ENCODE measurements at regions not wholly inside any gene's neighbourhood (a gene's known extent, or its start where the extent isn't known, plus 50 kb on each side); places are given as distances from the start of the nearest gene placed in this dataset.

DNA sequence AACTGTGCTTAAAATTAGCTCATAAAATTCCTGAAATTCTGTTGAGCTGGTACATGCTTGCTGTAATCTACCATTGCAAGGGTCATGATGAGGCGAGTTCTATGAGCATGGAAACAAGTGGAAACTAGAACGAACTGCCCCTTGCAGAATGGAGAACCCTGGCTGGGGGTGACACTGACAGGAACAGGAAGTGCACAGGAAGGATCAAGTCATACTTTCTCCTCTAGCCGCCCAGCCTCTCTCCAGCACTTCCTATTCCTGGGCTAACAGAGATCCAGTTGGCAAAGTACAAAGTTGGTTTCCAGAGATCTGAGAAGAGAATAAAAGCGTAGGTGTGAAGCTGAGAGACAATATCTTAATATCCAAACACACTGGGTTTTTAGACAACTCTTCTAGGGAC lies 414.2 kb upstream of the PODXL start:
- ATAC-seq (no peak), FAIRE-seq (no peak), DNase-seq (ENCODE audit: extremely low read depth in 1 of 4, low spot score in 3 of 4) (no peak)
- Histone ChIP-seq H3K9ac (ENCODE audit: insufficient read depth in 1 of 2, low read depth in 2 of 2, low read length in 2 of 2) (no peak overlapping the region), H3K4me3 (no peak overlapping the region), H3K9me1 (ENCODE audit: control insufficient read depth, insufficient read depth, low read length) (no peaks in the 10 kb centered on the region), H3K4me1 (replicated peaks in 1 of 2; ENCODE audit: control insufficient read depth in 2 of 2, insufficient read depth in 2 of 2, low read length in 2 of 2) (no peaks in the 10 kb centered on the region), H3K27me3 (ENCODE audit: control insufficient read depth in 2 of 2, insufficient read depth in 2 of 2, low read length in 2 of 2) (no peaks in the 10 kb centered on the region), H3K79me2 (ENCODE audit: control insufficient read depth, insufficient read depth, low read length) (no peaks in the 10 kb centered on the region), H3K36me3 (ENCODE audit: control insufficient read depth, insufficient read depth, low read length) (no peaks in the 10 kb centered on the region), H3K9me3 (replicated peaks; ENCODE audit: control insufficient read depth, insufficient read depth, low read depth, low read length) (no peaks in the 10 kb centered on the region), H4K20me1 (replicated peaks; ENCODE audit: control insufficient read depth, insufficient read depth, low read length) (no peaks in the 10 kb centered on the region), H2AFZ (ENCODE audit: low read depth, low read length) (no peak overlapping the region), H3K4me2 (ENCODE audit: insufficient read depth, low read length) (no peak overlapping the region), H3K27ac (ENCODE audit: extremely low read depth, low read depth, low read length) (no peak overlapping the region)
- intact Hi-C loops (cut with micrococcal nuclease) = no loop called here
- BruUV-seq (replicated peaks) = no TSS peak
- in situ Hi-C loops (cut with MboI) = no loop called here
- 0% methylated on average over 4 of the region's 4 CpGs for WGBS (ENCODE audit: insufficient coverage, low coverage, missing lambda C conversion rate)
- ChIA-PET CTCF (ENCODE audit: low intra/inter-chr PET ratio) (no interaction called here), POLR2A (interaction anchor here (1.4 kb wide), 1 partner anchor 14 kb away, joined by 3 read pairs; no protein-coding TSS in a partner anchor)
- TF ChIP-seq SPI1 (IDR thresholded peaks at IDR 0.05; ENCODE audit: borderline replicate concordance, low read depth, low read length) = 0 out of 2 replicates have a peak, but pooled peaks have one; percentile 55
- TF ChIP-seq CC2D1A (IDR thresholded peaks at IDR 0.05) = no peak
- no peak for TF ChIP-seq RHOXF2B (CRISPR knock-in tag; conservative IDR thresholded peaks at IDR 0.05)

DNA sequence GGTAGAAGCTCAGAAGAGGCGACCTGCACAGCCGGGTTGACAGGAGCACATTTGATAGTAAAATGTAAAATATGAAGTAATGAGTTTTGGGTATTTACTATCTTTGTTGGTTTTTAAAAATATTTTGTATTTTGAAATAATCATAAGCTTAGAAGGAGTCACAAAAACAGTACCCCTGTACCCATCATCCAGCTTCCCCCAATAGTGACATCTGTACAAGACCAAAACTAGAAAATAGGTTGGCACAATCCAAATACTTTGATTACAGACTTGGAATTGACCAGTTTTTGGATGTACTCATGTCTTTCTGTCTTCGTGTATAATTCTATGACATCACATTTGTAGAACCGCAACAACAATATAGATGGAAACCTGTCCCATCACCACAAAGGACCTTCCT lies 413.1 kb upstream of the PODXL start:
- Histone ChIP-seq H3K9ac (ENCODE audit: insufficient read depth in 1 of 2, low read depth in 2 of 2, low read length in 2 of 2) (no peak overlapping the region), H3K4me2 (ENCODE audit: insufficient read depth, low read length) (no peak overlapping the region), H3K9me1 (ENCODE audit: control insufficient read depth, insufficient read depth, low read length) (no peaks in the 10 kb centered on the region), H3K4me1 (replicated peaks in 1 of 2; ENCODE audit: control insufficient read depth in 2 of 2, insufficient read depth in 2 of 2, low read length in 2 of 2) (no peaks in the 10 kb centered on the region), H4K20me1 (replicated peaks; ENCODE audit: control insufficient read depth, insufficient read depth, low read length) (no peaks in the 10 kb centered on the region), H3K36me3 (ENCODE audit: control insufficient read depth, insufficient read depth, low read length) (no peaks in the 10 kb centered on the region), H2AFZ (ENCODE audit: low read depth, low read length) (no peak overlapping the region), H3K4me3 (no peak overlapping the region), H3K27ac (ENCODE audit: extremely low read depth, low read depth, low read length) (no peak overlapping the region), H3K27me3 (ENCODE audit: control insufficient read depth in 2 of 2, insufficient read depth in 2 of 2, low read length in 2 of 2) (no peaks in the 10 kb centered on the region; a peak in 1 of 5 replicates), H3K79me2 (ENCODE audit: control insufficient read depth, insufficient read depth, low read length) (no peaks in the 10 kb centered on the region), H3K9me3 (replicated peaks; ENCODE audit: control insufficient read depth, insufficient read depth, low read depth, low read length) (no peaks in the 10 kb centered on the region)
- BruUV-seq (replicated peaks) = no TSS peak
- CTCF ChIA-PET (ENCODE audit: low intra/inter-chr PET ratio) = interaction anchor here (0.7 kb wide), 1 partner anchor 739 kb away, joined by 5 read pairs; no protein-coding TSS in a partner anchor
- ATAC-seq = no peak
- FAIRE-seq = no peak
- intact Hi-C loops (cut with micrococcal nuclease) (no loop called here), in situ Hi-C loops (cut with MboI) (no loop called here)
- no peak for DNase-seq (ENCODE audit: extremely low read depth in 1 of 4, low spot score in 3 of 4)
- POLR2A ChIA-PET = interaction anchor here (1.4 kb wide), 1 partner anchor 13 kb away, joined by 3 read pairs; no protein-coding TSS in a partner anchor
- 0% methylated on average over 4 of the region's 4 CpGs for WGBS (ENCODE audit: insufficient coverage, low coverage, missing lambda C conversion rate)
- TF ChIP-seq ETV6 (IDR thresholded peaks at IDR 0.05; ENCODE audit: borderline replicate concordance in 1 of 2, low read depth in 2 of 2, low read length in 1 of 2) = no peak
- TF ChIP-seq ETV6 (CRISPR knock-in tag; IDR thresholded peaks at IDR 0.05; ENCODE audit: borderline replicate concordance) = no peak
- no peak for TF ChIP-seq SAFB (IDR thresholded peaks at IDR 0.05; ENCODE audit: borderline replicate concordance, low read depth, low read length)
- TF ChIP-seq STAT5A (IDR thresholded peaks at IDR 0.05; ENCODE audit: borderline replicate concordance, low read length) = no peak
- TF ChIP-seq NR2C1 (IDR thresholded peaks at IDR 0.05) = no peak
- no peak for TF ChIP-seq NR2C1 (tag; IDR thresholded peaks at IDR 0.05)
- TF ChIP-seq IRF2 (CRISPR knock-in tag; IDR thresholded peaks at IDR 0.05) = no peak
- TF ChIP-seq FOXP1 (CRISPR knock-in tag; IDR thresholded peaks at IDR 0.05) = no peak
- TF ChIP-seq, protein P1, sequence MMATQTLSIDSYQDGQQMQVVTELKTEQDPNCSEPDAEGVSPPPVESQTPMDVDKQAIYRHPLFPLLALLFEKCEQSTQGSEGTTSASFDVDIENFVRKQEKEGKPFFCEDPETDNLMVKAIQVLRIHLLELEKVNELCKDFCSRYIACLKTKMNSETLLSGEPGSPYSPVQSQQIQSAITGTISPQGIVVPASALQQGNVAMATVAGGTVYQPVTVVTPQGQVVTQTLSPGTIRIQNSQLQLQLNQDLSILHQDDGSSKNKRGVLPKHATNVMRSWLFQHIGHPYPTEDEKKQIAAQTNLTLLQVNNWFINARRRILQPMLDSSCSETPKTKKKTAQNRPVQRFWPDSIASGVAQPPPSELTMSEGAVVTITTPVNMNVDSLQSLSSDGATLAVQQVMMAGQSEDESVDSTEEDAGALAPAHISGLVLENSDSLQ (IDR thresholded peaks at IDR 0.05) = no peak
- TF ChIP-seq NUFIP1 (IDR thresholded peaks at IDR 0.05; ENCODE audit: partially characterized antibody) = no peak
